Osteocyte (in vitro differentiated cells): ENCODE measurements at regions not wholly inside any gene's neighbourhood (a gene's known extent, or its start where the extent isn't known, plus 50 kb on each side); places are given as distances from the start of the nearest gene placed in this dataset.

Experiments used
- DNase-seq: peaks from one replicate; pipeline ENCODE4 v3.0.0; 2021; ENCODE audit warnings: mixed read lengths; ENCODE audit not compliant: unreplicated experiment; ENCODE audit errors: extremely low spot score
- H3K27ac Mint-ChIP-seq: one replicate; pipeline ENCODE4 v1.8.0; 2021; ENCODE audit warnings: mild to moderate bottlenecking, mixed read lengths; ENCODE audit not compliant: unreplicated experiment
- H3K27me3 Mint-ChIP-seq: one replicate; pipeline ENCODE4 v1.8.0; 2021; ENCODE audit warnings: mixed read lengths; ENCODE audit not compliant: unreplicated experiment
- H3K36me3 Mint-ChIP-seq: one replicate; pipeline ENCODE4 v1.8.0; 2021; ENCODE audit warnings: mixed read lengths; ENCODE audit not compliant: unreplicated experiment
- H3K4me1 Mint-ChIP-seq: one replicate; pipeline ENCODE4 v1.8.0; 2021; ENCODE audit warnings: mixed read lengths; ENCODE audit not compliant: unreplicated experiment
- H3K4me3 Mint-ChIP-seq: one replicate; pipeline ENCODE4 v1.8.0; 2021; ENCODE audit warnings: mild to moderate bottlenecking, moderate library complexity, mixed read lengths; ENCODE audit not compliant: unreplicated experiment
- H3K9me3 Mint-ChIP-seq: one replicate; pipeline ENCODE4 v1.8.0; 2021; ENCODE audit warnings: mixed read lengths; ENCODE audit not compliant: unreplicated experiment
- CTCF ChIP-seq: fragments of 200-600 bp; sonication (generic); IDR thresholded peaks from 2 replicates; pipeline ENCODE4 v1.5.0; 2021; ENCODE audit warnings: antibody characterized with exemption, mild to moderate bottlenecking, moderate library complexity

- H3K4me1 Mint-ChIP-seq, result peaks cover 8% of the 10 kb centered on the region
- H3K9me3 Mint-ChIP-seq, result peaks cover 13% of the 10 kb centered on the region
- no peak for TF ChIP-seq CTCF
- no peak overlapping the region for H3K4me3 Mint-ChIP-seq
- no peak for DNase-seq
- H3K36me3 Mint-ChIP-seq, result no peaks in the 10 kb centered on the region
- H3K27ac Mint-ChIP-seq, result no peak overlapping the region
- no peaks in the 10 kb centered on the region for H3K27me3 Mint-ChIP-seq
Measured at GRCh38 chr6:6469074-6469473, 119.4 kb upstream of the LY86 start.

GRCh38 chr6:6470123-6470522 is 118.4 kb upstream of the LY86 start:
- no peak for TF ChIP-seq CTCF
- Mint-ChIP-seq H3K4me1 (peaks cover 6% of the 10 kb centered on the region), H3K36me3 (no peaks in the 10 kb centered on the region), H3K9me3 (peaks cover 13% of the 10 kb centered on the region), H3K4me3 (no peak overlapping the region), H3K27me3 (no peaks in the 10 kb centered on the region), H3K27ac (no peak overlapping the region)
- DNase-seq, result no peak

GRCh38 chr6:6471276-6471675 is 117.2 kb upstream of the LY86 start:
- Mint-ChIP-seq H3K27ac (no peak overlapping the region), H3K4me3 (no peak overlapping the region), H3K36me3 (no peaks in the 10 kb centered on the region), H3K4me1 (peaks cover 6% of the 10 kb centered on the region), H3K9me3 (peaks cover 13% of the 10 kb centered on the region), H3K27me3 (peaks cover 4% of the 10 kb centered on the region)
- TF ChIP-seq CTCF, result no peak
- DNase-seq, result no peak

- H3K36me3 Mint-ChIP-seq, result no peaks in the 10 kb centered on the region
- H3K4me1 Mint-ChIP-seq, result no peaks in the 10 kb centered on the region
- peaks cover 18% of the 10 kb centered on the region for H3K27me3 Mint-ChIP-seq
- no peak for TF ChIP-seq CTCF
- peaks cover 13% of the 10 kb centered on the region for H3K9me3 Mint-ChIP-seq
- DNase-seq, result no peak
- no peak overlapping the region for H3K4me3 Mint-ChIP-seq
- H3K27ac Mint-ChIP-seq, result no peak overlapping the region
Measured at GRCh38 chr6:6474170-6474920, 114.2 kb upstream of the LY86 start.

GRCh38 chr6:6479785-6480184 is 108.7 kb upstream of the LY86 start:
- no peak overlapping the region for H3K27ac Mint-ChIP-seq
- H3K9me3 Mint-ChIP-seq, result peaks cover 5% of the 10 kb centered on the region
- H3K4me1 Mint-ChIP-seq, result no peaks in the 10 kb centered on the region
- no peak overlapping the region for H3K4me3 Mint-ChIP-seq
- DNase-seq, result no peak
- TF ChIP-seq CTCF, result no peak
- peaks cover 23% of the 10 kb centered on the region for H3K27me3 Mint-ChIP-seq
- no peaks in the 10 kb centered on the region for H3K36me3 Mint-ChIP-seq
